ENCODE measurements at regions not wholly inside any gene's neighbourhood (a gene's known extent, or its start where the extent isn't known, plus 50 kb on each side); places are given as distances from the start of the nearest gene placed in this dataset.

DNA sequence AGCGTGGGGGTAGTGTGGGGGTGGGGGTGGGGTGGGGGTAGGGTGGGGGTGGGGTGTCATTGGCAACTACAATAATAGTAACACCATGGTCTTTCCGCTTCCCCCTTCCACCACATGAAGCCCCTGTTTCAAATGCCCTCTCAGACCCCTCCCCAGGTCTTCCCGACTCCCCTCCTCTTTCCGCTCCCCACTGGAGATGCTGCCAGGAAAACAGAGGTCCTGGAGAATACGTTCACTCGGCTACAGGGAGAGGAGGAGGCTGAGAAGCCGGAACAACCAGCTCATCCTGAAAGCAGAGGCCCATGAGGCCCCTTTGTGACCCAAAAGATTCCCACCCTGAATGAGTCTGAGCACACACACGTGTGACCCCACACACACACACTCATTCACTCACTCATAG lies 75.4 kb downstream of the CPN2 start:
- TF ChIP-seq, protein P1, sequence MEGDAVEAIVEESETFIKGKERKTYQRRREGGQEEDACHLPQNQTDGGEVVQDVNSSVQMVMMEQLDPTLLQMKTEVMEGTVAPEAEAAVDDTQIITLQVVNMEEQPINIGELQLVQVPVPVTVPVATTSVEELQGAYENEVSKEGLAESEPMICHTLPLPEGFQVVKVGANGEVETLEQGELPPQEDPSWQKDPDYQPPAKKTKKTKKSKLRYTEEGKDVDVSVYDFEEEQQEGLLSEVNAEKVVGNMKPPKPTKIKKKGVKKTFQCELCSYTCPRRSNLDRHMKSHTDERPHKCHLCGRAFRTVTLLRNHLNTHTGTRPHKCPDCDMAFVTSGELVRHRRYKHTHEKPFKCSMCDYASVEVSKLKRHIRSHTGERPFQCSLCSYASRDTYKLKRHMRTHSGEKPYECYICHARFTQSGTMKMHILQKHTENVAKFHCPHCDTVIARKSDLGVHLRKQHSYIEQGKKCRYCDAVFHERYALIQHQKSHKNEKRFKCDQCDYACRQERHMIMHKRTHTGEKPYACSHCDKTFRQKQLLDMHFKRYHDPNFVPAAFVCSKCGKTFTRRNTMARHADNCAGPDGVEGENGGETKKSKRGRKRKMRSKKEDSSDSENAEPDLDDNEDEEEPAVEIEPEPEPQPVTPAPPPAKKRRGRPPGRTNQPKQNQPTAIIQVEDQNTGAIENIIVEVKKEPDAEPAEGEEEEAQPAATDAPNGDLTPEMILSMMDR (conservative IDR thresholded peaks at IDR 0.05; ENCODE audit: low read depth, low read length) = no peak
- no peak for TF ChIP-seq EZH2 (IDR thresholded peaks at IDR 0.05; ENCODE audit: borderline replicate concordance, low read depth, low read length, poor library complexity, severe bottlenecking)

Measured in A673 (cell line).